Uterus (tissue), 2 donors: ENCODE measurements at regions not wholly inside any gene's neighbourhood (a gene's known extent, or its start where the extent isn't known, plus 50 kb on each side); places are given as distances from the start of the nearest gene placed in this dataset.

ENCODE experiments used
- CTCF ChIP-seq, 4 experiments: fragments of 200-600 bp in 2 of 4; fragments of 450-650 bp in 2 of 4; sonication (generic) in 2 of 4; IDR thresholded peaks; one replicate each; pipeline ENCODE4 v1.5.1; 2016 to 2019; ENCODE audit warnings: antibody characterized with exemption in 4 of 4, mild to moderate bottlenecking in 2 of 4, moderate library complexity in 1 of 4
- POLR2A ChIP-seq, 2 donors: fragments of 450-650 bp; IDR thresholded peaks; one replicate each; pipeline ENCODE4 v1.6.1; 2016; ENCODE audit warnings: antibody characterized with exemption in 2 of 2, mild to moderate bottlenecking in 1 of 2, moderate library complexity in 1 of 2

GRCh38 chr6:14917109-14917910 lies 328.6 kb upstream of the JARID2 start:
- TF ChIP-seq CTCF (IDR thresholded peaks at IDR 0.05): no peak
- TF ChIP-seq POLR2A (IDR thresholded peaks at IDR 0.05): no peak
